ENCODE measurements at regions not wholly inside any gene's neighbourhood (a gene's known extent, or its start where the extent isn't known, plus 50 kb on each side); places are given as distances from the start of the nearest gene placed in this dataset.

- DNase-seq (ENCODE audit: low spot score): no peak
These were observed 49.9 kb upstream of the ATP2B2 start for GRCh38 chr3:10555263-10555662.

GRCh38 chr3:10556312-10556711 is 50.9 kb upstream of the ATP2B2 start:
- no peak for DNase-seq (ENCODE audit: low spot score)

- no peak for DNase-seq (ENCODE audit: low spot score)
These were observed 51.9 kb upstream of the ATP2B2 start for GRCh38 chr3:10557250-10557649.

GRCh38 chr3:10557781-10558373 is 52.5 kb upstream of the ATP2B2 start:
- DNase-seq (ENCODE audit: low spot score): no peak

- no peak for DNase-seq (ENCODE audit: low spot score)
These were observed 53.4 kb upstream of the ATP2B2 start for GRCh38 chr3:10558736-10559135.

GRCh38 chr3:10560060-10560861 is 54.9 kb upstream of the ATP2B2 start:
- DNase-seq (ENCODE audit: low spot score): no peak

GRCh38 chr3:10561162-10561945 is 56.0 kb upstream of the ATP2B2 start:
- no peak for DNase-seq (ENCODE audit: low spot score)

- DNase-seq (ENCODE audit: low spot score): no peak
These were observed 56.7 kb upstream of the ATP2B2 start for GRCh38 chr3:10561946-10562560.

GRCh38 chr3:10563396-10563795 is 58.0 kb upstream of the ATP2B2 start:
- no peak for DNase-seq (ENCODE audit: low spot score)

GRCh38 chr3:10565814-10566213 is 60.4 kb upstream of the ATP2B2 start:
- no peak for DNase-seq (ENCODE audit: low spot score)

GRCh38 chr3:10566451-10566850 is 61.1 kb upstream of the ATP2B2 start:
- no peak for DNase-seq (ENCODE audit: low spot score)

- no peak for DNase-seq (ENCODE audit: low spot score)
These were observed 63.2 kb upstream of the ATP2B2 start for GRCh38 chr3:10568549-10568948.

- DNase-seq (ENCODE audit: low spot score): no peak
These were observed 65.0 kb upstream of the ATP2B2 start for GRCh38 chr3:10570196-10570946.

- no peak for DNase-seq (ENCODE audit: low spot score)
These were observed 68.8 kb upstream of the ATP2B2 start for GRCh38 chr3:10574101-10574620.

- no peak for DNase-seq (ENCODE audit: low spot score)
These were observed 70.3 kb upstream of the ATP2B2 start for GRCh38 chr3:10575601-10576160.

GRCh38 chr3:10577486-10577885 is 72.1 kb upstream of the ATP2B2 start:
- no peak for DNase-seq (ENCODE audit: low spot score)

- DNase-seq (ENCODE audit: low spot score): no peak
These were observed 75.0 kb upstream of the ATP2B2 start for GRCh38 chr3:10580426-10580825.

- no peak for DNase-seq (ENCODE audit: low spot score)
These were observed 75.9 kb upstream of the ATP2B2 start for GRCh38 chr3:10581251-10581650.

GRCh38 chr3:10581716-10582115 is 76.3 kb upstream of the ATP2B2 start:
- DNase-seq (ENCODE audit: low spot score): no peak

GRCh38 chr3:10582733-10583132 is 77.3 kb upstream of the ATP2B2 start:
- no peak for DNase-seq (ENCODE audit: low spot score)
